ENCODE measurements at regions not wholly inside any gene's neighbourhood (a gene's known extent, or its start where the extent isn't known, plus 50 kb on each side); places are given as distances from the start of the nearest gene placed in this dataset.

- TF ChIP-seq YY1 (IDR thresholded peaks at IDR 0.05): no peak
- TF ChIP-seq ZBTB33 (IDR thresholded peaks at IDR 0.05): no peak
- TF ChIP-seq JUND (IDR thresholded peaks at IDR 0.05): no peak
- TF ChIP-seq MAX (IDR thresholded peaks at IDR 0.05): no peak
- no peak for TF ChIP-seq SP1 (IDR thresholded peaks at IDR 0.05)
- TF ChIP-seq FOXA1 (IDR thresholded peaks at IDR 0.05): no peak
- TF ChIP-seq REST (IDR thresholded peaks at IDR 0.05): no peak
- no peak for TF ChIP-seq ATF3 (IDR thresholded peaks at IDR 0.05)
- no peak for TF ChIP-seq NR2F2 (IDR thresholded peaks at IDR 0.05)
- no peak for TF ChIP-seq FOXA2 (IDR thresholded peaks at IDR 0.05)
- peaks cover 3 to 9% (median 5%) of the 10 kb centered on the region in 4 donors for H3K9me3 ChIP-seq (ENCODE audit: control insufficient read depth in 4 of 4, low read length in 3 of 4)
- 82% methylated on average over 10 of the region's 10 CpGs for whole genome bisulfite sequencing
These were observed 141.6 kb upstream of the GDF10 start for GRCh38 chr10:47158116-47159071.

GRCh38 chr10:47159361-47160260, 140.4 kb upstream of the GDF10 start:
- Histone ChIP-seq H3K4me1 (ENCODE audit: control insufficient read depth in 4 of 4, insufficient read depth in 4 of 4, low read length in 3 of 4) (no peaks in the 10 kb centered on the region), H3K27me3 (ENCODE audit: control insufficient read depth in 4 of 4, insufficient read depth in 4 of 4, low read length in 3 of 4) (peaks cover 0 to 3% (median 0%) of the 10 kb centered on the region in 4 donors), H3K36me3 (ENCODE audit: control insufficient read depth in 4 of 4, insufficient read depth in 3 of 4, low read depth in 1 of 4, low read length in 3 of 4) (no peaks in the 10 kb centered on the region), H3K4me3 (ENCODE audit: low read depth in 1 of 3, low read length in 3 of 3) (no peak overlapping the region), H3K9ac (ENCODE audit: low read depth in 1 of 2, low read length in 2 of 2) (no peak overlapping the region), H3K9me3 (ENCODE audit: control insufficient read depth in 4 of 4, low read length in 3 of 4) (peaks cover 3 to 8% (median 5%) of the 10 kb centered on the region in 4 donors), H3K27ac (ENCODE audit: low read depth in 1 of 2, low read length in 2 of 2) (no peak overlapping the region)
- no peak for DNase-seq (ENCODE audit: low spot score)
- 71% methylated on average over 7 of the region's 7 CpGs for WGBS
- TF ChIP-seq TAF1 (conservative IDR thresholded peaks at IDR 0.05): no peak
- TF ChIP-seq GABPA (IDR thresholded peaks at IDR 0.05 in 1 of 2, conservative IDR thresholded peaks at IDR 0.05 in 1 of 2): no peak
- TF ChIP-seq REST (IDR thresholded peaks at IDR 0.05): no peak
- no peak for TF ChIP-seq ATF3 (IDR thresholded peaks at IDR 0.05)
- TF ChIP-seq FOXA1 (IDR thresholded peaks at IDR 0.05): no peak
- TF ChIP-seq ZBTB33 (IDR thresholded peaks at IDR 0.05): no peak
- TF ChIP-seq CTCF (IDR thresholded peaks at IDR 0.05; ENCODE audit: low read depth, low read length, missing input control): no peak

More at GRCh38 chr10:47158116-47159071, 141.6 kb upstream of the GDF10 start:
- Histone ChIP-seq H3K4me1 (ENCODE audit: control insufficient read depth in 4 of 4, insufficient read depth in 4 of 4, low read length in 3 of 4) (no peaks in the 10 kb centered on the region), H3K27ac (ENCODE audit: low read depth in 1 of 2, low read length in 2 of 2) (no peak overlapping the region), H3K9ac (ENCODE audit: low read depth in 1 of 2, low read length in 2 of 2) (no peak overlapping the region), H3K4me3 (ENCODE audit: low read depth in 1 of 3, low read length in 3 of 3) (no peak overlapping the region), H3K27me3 (ENCODE audit: control insufficient read depth in 4 of 4, insufficient read depth in 4 of 4, low read length in 3 of 4) (peaks cover 0 to 3% (median 0%) of the 10 kb centered on the region in 4 donors), H3K36me3 (ENCODE audit: control insufficient read depth in 4 of 4, insufficient read depth in 3 of 4, low read depth in 1 of 4, low read length in 3 of 4) (no peaks in the 10 kb centered on the region)
- DNase-seq (ENCODE audit: low spot score): no peak

Data from liver (tissue), 8 donors.